ENCODE measurements at regions not wholly inside any gene's neighbourhood (a gene's known extent, or its start where the extent isn't known, plus 50 kb on each side); places are given as distances from the start of the nearest gene placed in this dataset.
"Not testable (repeated sequence)": the region's sequence is repeated elsewhere in the genome, so short reads cannot be mapped to it uniquely, and the experiment has no call there.

- CTCF ChIA-PET, result no interaction called here
- POLR2A ChIA-PET, result no interaction called here
These were observed 63.1 kb upstream of the UNC93A start for GRCh38 chr6:167227984-167228383.

GRCh38 chr6:167229586-167229985, 61.5 kb upstream of the UNC93A start:
- POLR2A ChIA-PET, result no interaction called here
- CTCF ChIA-PET, result no interaction called here

- CTCF ChIA-PET, result no interaction called here
- POLR2A ChIA-PET, result no interaction called here
These were observed 60.8 kb upstream of the UNC93A start for GRCh38 chr6:167230288-167230687.

- POLR2A ChIA-PET, result no interaction called here
- CTCF ChIA-PET, result no interaction called here
These were observed 58.8 kb upstream of the UNC93A start for GRCh38 chr6:167232356-167232755.

GRCh38 chr6:167233490-167233889, 57.6 kb upstream of the UNC93A start:
- ChIA-PET CTCF (no interaction called here), POLR2A (no interaction called here)

- CTCF ChIA-PET, POLR2A ChIA-PET: not testable (repeated sequence)
These were observed 56.5 kb upstream of the UNC93A start for GRCh38 chr6:167234576-167234975.

- ChIA-PET POLR2A (no interaction called here), CTCF (no interaction called here)
These were observed 56.1 kb upstream of the UNC93A start for GRCh38 chr6:167235005-167235404.

- POLR2A ChIA-PET, result no interaction called here
- CTCF ChIA-PET, result no interaction called here
These were observed 55.5 kb upstream of the UNC93A start for GRCh38 chr6:167235421-167236238.

GRCh38 chr6:167236239-167236571, 54.9 kb upstream of the UNC93A start:
- ChIA-PET POLR2A (no interaction called here), CTCF (no interaction called here)

GRCh38 chr6:167237438-167238145, 53.5 kb upstream of the UNC93A start:
- POLR2A ChIA-PET, result no interaction called here

GRCh38 chr6:167238146-167238693, 52.9 kb upstream of the UNC93A start:
- CTCF ChIA-PET, result no interaction called here
- POLR2A ChIA-PET, result no interaction called here

More at GRCh38 chr6:167237438-167238145, 53.5 kb upstream of the UNC93A start:
- CTCF ChIA-PET, result no interaction called here

GRCh38 chr6:167238694-167239467, 52.2 kb upstream of the UNC93A start:
- CTCF ChIA-PET, result interaction anchor here (0.6 kb wide), 1 partner anchor 487 kb away, joined by 3 read pairs; no protein-coding TSS in a partner anchor
- POLR2A ChIA-PET, result no interaction called here

- CTCF ChIA-PET, POLR2A ChIA-PET: not testable (repeated sequence)
These were observed 51.6 kb upstream of the UNC93A start for GRCh38 chr6:167239470-167239869.

- ChIA-PET POLR2A (no interaction called here), CTCF (no interaction called here)
These were observed 51.0 kb upstream of the UNC93A start for GRCh38 chr6:167240034-167240541.

Measured in activated CD8-positive, alpha-beta memory T cell treated with anti-CD3 and anti-CD28 coated beads for 36 hours (primary cell).